ENCODE measurements at regions not wholly inside any gene's neighbourhood (a gene's known extent, or its start where the extent isn't known, plus 50 kb on each side); places are given as distances from the start of the nearest gene placed in this dataset.
A peak's percentile ranks its signal among the peaks of the same experiment; 100 is the strongest.

GRCh38 chr3:27568393-27568792, 84.2 kb upstream of the SLC4A7 start:
- CTCF ChIA-PET = no interaction called here
- H3K36me3 Mint-ChIP-seq = no peaks in the 10 kb centered on the region
- POLR2A ChIA-PET = no interaction called here
- H3K27me3 Mint-ChIP-seq (ENCODE audit: low read depth) = no peaks in the 10 kb centered on the region
- ATAC-seq (no peak), DNase-seq (ENCODE audit: low spot score) (no peak)
- H3K9me3 Mint-ChIP-seq = no peaks in the 10 kb centered on the region
- no peak for TF ChIP-seq ELF4 (CRISPR knock-in tag; IDR thresholded peaks at IDR 0.05; ENCODE audit: low read depth)
- TF ChIP-seq USF2 (CRISPR knock-in tag; IDR thresholded peaks at IDR 0.05) = no peak
- no peak for TF ChIP-seq KAT7 (CRISPR knock-in tag; IDR thresholded peaks at IDR 0.05; ENCODE audit: borderline replicate concordance)
- no peak for TF ChIP-seq MLX (CRISPR knock-in tag; IDR thresholded peaks at IDR 0.05)
- TF ChIP-seq ZNF671 (CRISPR knock-in tag; IDR thresholded peaks at IDR 0.05) = no peak
- TF ChIP-seq MYBL2 (CRISPR knock-in tag; IDR thresholded peaks at IDR 0.05) = no peak
- H3K27ac Mint-ChIP-seq = no peak overlapping the region
- no peak overlapping the region for H3K4me3 Mint-ChIP-seq
- H3K4me1 Mint-ChIP-seq = peaks cover 28% of the 10 kb centered on the region

GRCh38 chr3:27567251-27567650, 83.1 kb upstream of the SLC4A7 start:
- POLR2A ChIA-PET = no interaction called here
- Mint-ChIP-seq H3K4me1 (peaks cover 28% of the 10 kb centered on the region), H3K27ac (no peak overlapping the region), H3K36me3 (no peaks in the 10 kb centered on the region), H3K9me3 (no peaks in the 10 kb centered on the region), H3K4me3 (no peak overlapping the region), H3K27me3 (ENCODE audit: low read depth) (no peaks in the 10 kb centered on the region)
- TF ChIP-seq ATF1 (CRISPR knock-in tag; IDR thresholded peaks at IDR 0.05) (no peak), CBFB (CRISPR knock-in tag; IDR thresholded peaks at IDR 0.05; ENCODE audit: low read depth) (no peak), E2F1 (CRISPR knock-in tag; IDR thresholded peaks at IDR 0.05) (no peak), HMGA2 (CRISPR knock-in tag; IDR thresholded peaks at IDR 0.05) (peak; percentile 26; the same call in 1 of the 2 replicates), ESRRA (CRISPR knock-in tag; IDR thresholded peaks at IDR 0.05; ENCODE audit: borderline replicate concordance) (no peak)
- CTCF ChIA-PET = no interaction called here
- DNase-seq (ENCODE audit: low spot score) (no peak), ATAC-seq (no peak)

GRCh38 chr3:27565201-27565852, 81.1 kb upstream of the SLC4A7 start:
- Mint-ChIP-seq H3K9me3 (no peaks in the 10 kb centered on the region), H3K27ac (0 out of 2 replicates have a peak overlapping the region, but pooled peaks have one; percentile 2), H3K36me3 (no peaks in the 10 kb centered on the region), H3K4me1 (peaks cover 16% of the 10 kb centered on the region), H3K4me3 (no peak overlapping the region), H3K27me3 (ENCODE audit: low read depth) (no peaks in the 10 kb centered on the region)
- ChIA-PET POLR2A (no interaction called here), CTCF (no interaction called here)
- ATAC-seq (no peak; the same call in 1 of the 2 replicates), DNase-seq (ENCODE audit: low spot score) (no peak)
- TF ChIP-seq ZMAT4 (CRISPR knock-in tag; IDR thresholded peaks at IDR 0.05) (no peak), FOXP4 (CRISPR knock-in tag; IDR thresholded peaks at IDR 0.05) (no peak), ZNF281 (CRISPR knock-in tag; IDR thresholded peaks at IDR 0.05) (no peak), USF1 (CRISPR knock-in tag; IDR thresholded peaks at IDR 0.05) (no peak), PREB (CRISPR knock-in tag; IDR thresholded peaks at IDR 0.05; ENCODE audit: borderline replicate concordance) (no peak), GABPB1 (CRISPR knock-in tag; IDR thresholded peaks at IDR 0.05) (no peak), ZNF317 (CRISPR knock-in tag; IDR thresholded peaks at IDR 0.05; ENCODE audit: borderline replicate concordance, low read depth) (no peak), USF2 (CRISPR knock-in tag; IDR thresholded peaks at IDR 0.05) (no peak), HMGA2 (CRISPR knock-in tag; IDR thresholded peaks at IDR 0.05) (no peak), RORB (CRISPR knock-in tag; IDR thresholded peaks at IDR 0.05) (no peak), ETV6 (CRISPR knock-in tag; IDR thresholded peaks at IDR 0.05) (no peak), NR2C2 (CRISPR knock-in tag; IDR thresholded peaks at IDR 0.05) (no peak)

Measured in WTC11 (cell line).